ENCODE measurements at regions not wholly inside any gene's neighbourhood (a gene's known extent, or its start where the extent isn't known, plus 50 kb on each side); places are given as distances from the start of the nearest gene placed in this dataset.

- no peak overlapping the region for H3K9ac ChIP-seq (ENCODE audit: insufficient read depth in 1 of 2, low read length in 2 of 2)
- no peaks in the 10 kb centered on the region for H3K27me3 ChIP-seq (ENCODE audit: control insufficient read depth in 3 of 3, insufficient read depth in 3 of 3, low read length in 2 of 3)
- WGBS, 2 donors: 69 to 70% methylated on average over 7 of the region's 7 CpGs
- peaks cover 0 to 1% (median 0%) of the 10 kb centered on the region in 4 donors for H3K9me3 ChIP-seq (ENCODE audit: control insufficient read depth in 4 of 4, insufficient read depth in 3 of 4, low read length in 3 of 4)
- H3K27ac ChIP-seq (ENCODE audit: low read depth in 1 of 2, low read length in 1 of 2): no peak overlapping the region
- no peak overlapping the region for H3K4me3 ChIP-seq
- H3K4me1 ChIP-seq (ENCODE audit: control insufficient read depth in 5 of 5, insufficient read depth in 5 of 5, low read length in 5 of 5): no peaks in the 10 kb centered on the region
- TF ChIP-seq CTCF (IDR thresholded peaks at IDR 0.05; ENCODE audit: control extremely low read depth, extremely low read depth): no peak
- DNase-seq: no peak
- ATAC-seq (ENCODE audit: insufficient read depth, low FRiP score): no peak
- no peaks in the 10 kb centered on the region for H3K36me3 ChIP-seq (ENCODE audit: control insufficient read depth in 4 of 4, insufficient read depth in 4 of 4, low read length in 4 of 4)
Measured at GRCh38 chr16:9462984-9463383, 371.5 kb downstream of the HAPSTR1 start.

DNA sequence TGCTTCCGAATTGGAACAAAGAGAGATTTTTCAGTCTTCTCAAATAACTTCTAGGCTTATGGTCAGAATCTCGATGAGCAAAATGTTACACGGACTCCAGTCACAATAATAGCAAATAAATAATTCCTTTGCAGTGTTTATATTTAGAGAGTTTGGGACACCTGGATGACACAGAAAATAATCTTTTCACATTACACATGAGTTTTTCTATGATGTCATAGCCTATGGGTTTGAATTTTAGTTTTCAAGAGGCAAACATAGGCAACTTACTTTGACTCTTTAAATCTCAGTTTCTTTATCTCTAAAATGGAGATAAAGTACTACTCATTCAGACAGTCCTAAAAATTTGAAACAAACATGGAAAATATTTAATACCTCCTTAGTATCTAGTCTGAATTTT lies 372.0 kb downstream of the HAPSTR1 start:
- TF ChIP-seq CTCF (IDR thresholded peaks at IDR 0.05; ENCODE audit: control extremely low read depth, extremely low read depth): no peak
- no peaks in the 10 kb centered on the region for H3K27me3 ChIP-seq (ENCODE audit: control insufficient read depth in 3 of 3, insufficient read depth in 3 of 3, low read length in 2 of 3)
- H3K4me1 ChIP-seq (ENCODE audit: control insufficient read depth in 5 of 5, insufficient read depth in 5 of 5, low read length in 5 of 5): no peaks in the 10 kb centered on the region
- H3K36me3 ChIP-seq (ENCODE audit: control insufficient read depth in 4 of 4, insufficient read depth in 4 of 4, low read length in 4 of 4): no peaks in the 10 kb centered on the region
- no peak for ATAC-seq (ENCODE audit: insufficient read depth, low FRiP score)
- H3K9ac ChIP-seq (ENCODE audit: insufficient read depth in 1 of 2, low read length in 2 of 2): no peak overlapping the region
- WGBS, 2 donors: 90 to 91% methylated on average over 3 of the region's 3 CpGs
- no peak for DNase-seq
- no peak overlapping the region for H3K4me3 ChIP-seq
- no peak overlapping the region for H3K27ac ChIP-seq (ENCODE audit: low read depth in 1 of 2, low read length in 1 of 2)
- H3K9me3 ChIP-seq (ENCODE audit: control insufficient read depth in 4 of 4, insufficient read depth in 3 of 4, low read length in 3 of 4): peaks cover 0 to 1% (median 0%) of the 10 kb centered on the region in 4 donors

DNA sequence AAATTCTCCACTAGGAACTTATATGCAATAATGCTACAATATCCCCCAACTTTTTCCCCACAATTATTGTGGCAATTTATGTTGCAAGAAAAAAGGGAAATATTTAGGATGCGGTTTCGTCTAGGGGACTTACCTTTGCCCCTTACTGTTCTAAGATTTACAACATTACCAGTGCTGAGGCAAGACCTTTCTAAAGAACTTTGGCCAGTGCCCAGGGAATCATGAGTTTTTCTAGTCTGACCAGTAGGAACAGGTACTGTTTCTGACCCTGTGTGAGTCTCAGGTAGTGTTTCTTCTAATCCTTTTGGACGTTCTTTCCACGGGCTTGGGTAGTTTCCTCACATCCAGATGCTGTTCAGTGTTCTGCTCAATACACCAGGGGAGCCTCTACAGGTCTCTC lies 373.7 kb downstream of the HAPSTR1 start:
- Histone ChIP-seq H3K27me3 (ENCODE audit: control insufficient read depth in 3 of 3, insufficient read depth in 3 of 3, low read length in 2 of 3) (no peaks in the 10 kb centered on the region), H3K9me3 (ENCODE audit: control insufficient read depth in 4 of 4, insufficient read depth in 3 of 4, low read length in 3 of 4) (peaks cover 0 to 4% (median 2%) of the 10 kb centered on the region in 4 donors), H3K4me1 (ENCODE audit: control insufficient read depth in 5 of 5, insufficient read depth in 5 of 5, low read length in 5 of 5) (no peaks in the 10 kb centered on the region), H3K27ac (ENCODE audit: low read depth in 1 of 2, low read length in 1 of 2) (no peak overlapping the region), H3K36me3 (ENCODE audit: control insufficient read depth in 4 of 4, insufficient read depth in 4 of 4, low read length in 4 of 4) (no peaks in the 10 kb centered on the region), H3K9ac (ENCODE audit: insufficient read depth in 1 of 2, low read length in 2 of 2) (no peak overlapping the region), H3K4me3 (no peak overlapping the region)
- DNase-seq (no peak), ATAC-seq (ENCODE audit: insufficient read depth, low FRiP score) (no peak)
- no peak for TF ChIP-seq CTCF (IDR thresholded peaks at IDR 0.05; ENCODE audit: control extremely low read depth, extremely low read depth)
- 71 to 78% methylated on average over 4 of the region's 4 CpGs for WGBS, 2 donors

DNA sequence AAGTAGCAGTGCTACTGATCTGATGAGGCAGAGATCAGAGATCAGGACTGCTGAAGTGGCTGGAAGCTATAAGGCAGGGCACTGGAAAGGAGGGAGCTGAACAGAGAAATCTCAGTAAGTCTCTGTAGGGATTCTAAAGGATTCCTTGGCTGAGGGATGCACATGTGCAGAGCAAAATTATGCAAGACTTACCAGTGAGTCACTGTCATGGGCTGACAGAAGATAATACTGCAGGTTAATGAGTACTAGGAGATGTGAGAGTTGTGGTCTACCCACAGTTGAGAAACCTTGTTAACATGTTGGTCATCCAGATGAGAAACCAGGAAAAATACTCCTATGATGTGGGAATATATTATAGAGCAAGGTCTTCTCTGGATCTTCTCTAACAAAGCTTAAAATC lies 378.1 kb downstream of the HAPSTR1 start:
- Histone ChIP-seq H3K4me1 (ENCODE audit: control insufficient read depth in 5 of 5, insufficient read depth in 5 of 5, low read length in 5 of 5) (no peaks in the 10 kb centered on the region), H3K27ac (ENCODE audit: low read depth in 1 of 2, low read length in 1 of 2) (no peak overlapping the region), H3K9ac (ENCODE audit: insufficient read depth in 1 of 2, low read length in 2 of 2) (no peak overlapping the region), H3K9me3 (ENCODE audit: control insufficient read depth in 4 of 4, insufficient read depth in 3 of 4, low read length in 3 of 4) (peaks cover 0 to 4% (median 2%) of the 10 kb centered on the region in 4 donors), H3K36me3 (ENCODE audit: control insufficient read depth in 4 of 4, insufficient read depth in 4 of 4, low read length in 4 of 4) (no peaks in the 10 kb centered on the region), H3K27me3 (ENCODE audit: control insufficient read depth in 3 of 3, insufficient read depth in 3 of 3, low read length in 2 of 3) (no peaks in the 10 kb centered on the region), H3K4me3 (no peak overlapping the region)
- ATAC-seq (ENCODE audit: insufficient read depth, low FRiP score): no peak
- no peak for TF ChIP-seq CTCF (IDR thresholded peaks at IDR 0.05; ENCODE audit: control extremely low read depth, extremely low read depth)
- no peak for DNase-seq
